ENCODE measurements at regions not wholly inside any gene's neighbourhood (a gene's known extent, or its start where the extent isn't known, plus 50 kb on each side); places are given as distances from the start of the nearest gene placed in this dataset.
"Not testable (repeated sequence)": the region's sequence is repeated elsewhere in the genome, so short reads cannot be mapped to it uniquely, and the experiment has no call there.

DNA sequence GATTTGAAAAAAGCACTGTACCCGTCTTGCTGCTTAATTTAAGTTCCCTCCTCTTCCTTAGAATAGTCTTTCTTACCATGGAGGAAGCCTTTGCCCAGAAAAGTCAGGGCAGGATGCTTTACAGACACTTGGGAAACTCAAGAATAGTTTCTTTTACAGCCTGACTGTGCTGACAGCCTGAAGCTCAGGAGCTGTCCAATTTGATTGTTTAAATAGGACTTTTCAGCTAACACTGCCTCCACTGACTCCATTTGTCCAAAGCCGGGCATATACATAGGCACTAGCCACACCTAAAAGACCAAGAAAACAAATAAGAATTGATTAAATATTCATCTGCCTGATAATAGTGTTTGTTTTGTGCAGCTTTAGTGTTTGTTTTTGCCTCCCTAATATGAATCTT, 110.9 kb upstream of the L3MBTL4 start:
- DNase-seq (ENCODE audit: low read depth, low spot score) = no peak

DNA sequence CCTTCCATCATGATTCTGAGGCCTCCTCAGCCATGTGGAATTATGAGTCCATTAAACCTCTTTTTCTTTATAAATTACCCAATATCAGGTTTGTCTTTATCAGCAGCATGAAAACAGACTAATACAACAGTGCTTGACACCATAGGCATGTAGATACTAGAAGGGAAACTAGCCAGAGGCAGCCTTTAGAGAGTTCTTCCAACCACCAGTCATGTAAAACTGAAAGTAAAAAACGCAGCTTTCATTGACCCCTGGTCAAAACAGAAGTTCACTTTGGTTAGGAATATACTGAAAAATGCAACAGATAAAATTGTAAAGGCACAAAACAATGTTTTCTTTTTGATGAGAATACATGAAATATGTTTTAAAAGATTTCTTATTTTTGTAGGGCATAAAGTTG, 122.8 kb upstream of the L3MBTL4 start:
- DNase-seq (ENCODE audit: low read depth, low spot score) = no peak

DNA sequence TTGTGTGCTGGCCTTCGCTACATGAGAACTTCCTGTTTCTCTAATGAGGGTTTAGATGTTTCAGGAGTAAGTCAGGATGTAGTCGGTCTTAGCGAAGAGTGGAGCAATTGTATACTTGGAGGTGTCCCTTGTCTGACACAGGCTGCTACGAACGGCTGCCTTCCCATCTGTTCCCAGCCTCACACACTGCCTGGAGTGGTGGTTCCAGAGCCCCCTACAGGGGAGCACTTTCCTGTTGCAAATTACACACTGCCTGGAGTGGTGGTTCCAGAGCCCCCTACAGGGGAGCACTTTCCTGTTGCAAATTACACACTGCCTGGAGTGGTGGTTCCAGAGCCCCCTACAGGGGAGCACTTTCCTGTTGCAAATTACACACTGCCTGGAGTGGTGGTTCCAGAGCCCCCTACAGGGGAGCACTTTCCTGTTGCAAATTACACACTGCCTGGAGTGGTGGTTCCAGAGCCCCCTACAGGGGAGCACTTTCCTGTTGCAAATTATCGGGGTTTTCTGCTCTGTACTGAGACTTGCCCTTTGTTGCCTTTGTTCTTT, 126.5 kb upstream of the L3MBTL4 start:
- DNase-seq (ENCODE audit: low read depth, low spot score) = not testable (repeated sequence)

DNA sequence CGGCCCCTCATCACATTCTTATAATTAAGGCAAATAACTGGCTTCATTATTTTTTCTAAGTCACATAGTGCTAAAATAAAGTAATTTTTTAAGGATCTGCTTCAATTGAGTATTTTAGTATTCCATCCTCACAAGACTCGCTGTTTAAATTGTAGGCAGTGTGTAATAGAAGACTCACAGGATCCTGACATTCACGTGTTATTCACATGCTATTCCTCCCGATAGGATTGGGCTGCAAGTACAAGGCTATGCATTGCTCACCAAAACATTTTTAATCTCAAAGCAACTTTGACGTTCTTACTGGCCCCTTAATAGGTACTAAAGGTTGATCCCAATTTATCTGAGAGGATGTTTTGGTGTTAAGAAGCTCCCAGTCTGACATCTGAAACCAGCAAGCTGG, 127.6 kb upstream of the L3MBTL4 start:
- DNase-seq (ENCODE audit: low read depth, low spot score) = no peak

DNA sequence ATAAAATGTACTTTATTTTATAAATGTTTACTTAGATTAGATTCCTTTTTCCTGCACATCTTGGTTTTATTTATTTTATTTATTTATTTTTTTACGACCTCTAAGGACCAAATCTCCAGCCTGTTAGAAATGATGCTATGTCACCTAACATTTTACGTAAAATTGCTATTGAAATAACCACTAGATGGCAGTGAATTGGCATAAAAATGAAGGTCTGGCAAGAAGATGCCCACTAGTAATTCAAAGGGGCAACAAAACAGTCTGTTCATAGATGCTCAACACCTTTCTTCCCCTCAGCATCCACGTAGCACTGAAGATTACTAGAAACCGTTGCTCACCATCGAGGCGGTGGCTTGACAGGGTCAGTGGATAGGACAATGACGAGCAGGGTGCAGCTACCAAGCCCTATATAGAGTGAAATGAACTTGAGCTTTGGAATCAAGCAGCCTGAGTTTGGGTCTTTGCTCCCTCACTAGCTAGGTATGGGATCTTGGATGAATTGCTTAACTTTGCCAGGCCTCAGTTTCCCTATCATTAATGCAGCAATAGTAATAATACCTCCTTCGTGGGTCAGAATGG, 128.7 kb upstream of the L3MBTL4 start:
- DNase-seq (ENCODE audit: low read depth, low spot score) = no peak

DNA sequence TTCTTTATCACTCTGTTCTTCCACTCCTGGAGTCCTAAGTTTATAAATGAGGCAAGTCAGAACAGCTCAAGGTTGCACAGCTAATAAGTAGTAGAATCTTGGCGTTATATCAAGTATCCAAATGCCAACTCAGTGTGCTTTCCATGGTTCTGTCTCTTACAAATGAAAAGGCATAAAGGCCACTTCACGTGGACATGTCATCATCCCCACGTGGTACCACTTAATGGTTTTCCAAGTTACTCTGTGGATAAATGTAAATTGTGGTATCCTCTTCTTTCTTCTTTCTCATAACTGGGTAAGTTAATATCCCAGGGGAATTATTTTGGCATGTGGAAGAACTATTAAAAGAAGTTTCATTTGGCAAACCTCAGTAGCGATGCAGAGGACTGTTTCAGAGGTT, 131.5 kb upstream of the L3MBTL4 start:
- no peak for DNase-seq (ENCODE audit: low read depth, low spot score)

DNA sequence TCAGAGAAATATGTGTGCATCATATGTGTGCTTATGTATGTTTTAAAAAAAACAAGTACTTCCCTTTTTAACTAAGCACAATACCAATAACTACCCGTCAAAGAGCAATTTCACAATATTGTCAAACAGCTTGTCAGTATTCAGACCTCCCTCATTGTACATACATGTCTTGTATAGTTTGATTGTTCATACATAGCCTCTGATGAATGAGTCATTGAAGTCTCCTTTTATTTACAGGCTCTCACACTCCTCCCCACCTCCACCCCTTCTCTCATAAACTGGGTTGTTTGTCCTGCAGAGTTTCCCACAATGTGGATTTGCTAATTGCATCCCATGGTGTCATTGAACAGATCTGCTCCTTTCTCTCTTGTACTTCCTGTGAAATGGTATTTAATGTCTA, 132.8 kb upstream of the L3MBTL4 start:
- no peak for DNase-seq (ENCODE audit: low read depth, low spot score)

DNA sequence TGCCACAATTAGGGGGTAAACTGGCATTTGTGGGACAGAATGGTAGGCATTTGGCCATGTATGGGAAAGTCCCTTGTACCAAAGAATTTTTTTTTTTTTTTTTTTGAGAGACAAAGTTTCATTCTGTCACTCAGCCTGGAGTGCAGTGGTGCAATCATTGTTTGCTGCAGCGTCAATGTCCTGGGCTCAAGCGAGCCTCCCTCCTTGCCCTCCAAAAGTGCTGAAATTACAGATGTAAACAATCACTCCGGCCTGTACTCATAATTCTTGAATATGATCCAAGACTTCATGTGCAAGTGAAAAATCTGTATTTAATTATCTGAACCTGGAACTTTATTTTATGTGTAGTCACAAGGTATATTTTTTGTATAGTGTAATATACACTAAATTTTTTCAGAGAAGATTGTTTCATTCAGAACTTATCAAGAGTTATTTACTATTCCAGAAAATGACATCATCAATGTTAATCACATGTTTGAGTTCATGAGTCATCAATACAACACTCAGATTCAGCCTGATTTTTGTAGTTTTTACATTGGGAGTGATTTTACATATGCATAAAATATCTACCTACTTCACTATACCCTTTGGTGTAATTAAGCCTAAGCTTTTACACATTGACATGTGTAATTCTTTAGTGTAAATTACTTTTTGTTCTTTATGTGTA, 138.7 kb upstream of the L3MBTL4 start:
- no peak for DNase-seq (ENCODE audit: low read depth, low spot score)

DNA sequence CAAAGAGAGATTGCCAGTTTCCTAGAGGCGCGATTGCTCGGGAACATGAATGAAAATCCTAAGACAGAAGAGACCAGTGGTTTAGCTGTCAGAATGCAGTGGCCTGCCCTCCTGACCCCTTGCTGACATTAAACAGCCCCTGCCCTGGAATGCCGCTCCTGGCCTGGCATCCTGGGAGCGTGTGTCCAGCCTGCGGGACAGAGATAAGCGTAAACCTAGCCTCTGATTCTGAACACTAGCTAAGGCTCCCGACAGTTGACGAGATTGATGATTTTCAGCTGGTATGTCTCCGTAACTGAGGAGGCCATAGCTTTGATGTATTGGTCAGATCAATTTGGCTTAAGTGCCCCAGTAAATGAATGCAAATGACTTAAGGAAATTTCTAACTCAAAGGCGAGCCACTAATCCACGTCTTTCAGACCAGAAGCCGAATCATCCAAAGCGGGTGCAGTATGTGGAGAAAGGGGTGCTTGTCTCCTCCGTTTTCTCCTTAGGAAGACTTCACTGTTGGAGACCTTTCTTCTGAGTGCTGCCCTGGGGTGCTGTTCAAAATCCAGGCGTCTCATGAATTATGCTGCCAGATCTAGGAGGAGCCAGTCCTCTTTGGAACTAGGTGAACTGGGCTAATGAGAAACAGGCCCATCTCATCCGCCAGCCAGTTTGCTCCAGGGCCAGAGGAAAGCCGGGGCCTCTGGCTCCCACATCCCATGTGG, 142.5 kb upstream of the L3MBTL4 start:
- DNase-seq (ENCODE audit: low read depth, low spot score) = no peak

DNA sequence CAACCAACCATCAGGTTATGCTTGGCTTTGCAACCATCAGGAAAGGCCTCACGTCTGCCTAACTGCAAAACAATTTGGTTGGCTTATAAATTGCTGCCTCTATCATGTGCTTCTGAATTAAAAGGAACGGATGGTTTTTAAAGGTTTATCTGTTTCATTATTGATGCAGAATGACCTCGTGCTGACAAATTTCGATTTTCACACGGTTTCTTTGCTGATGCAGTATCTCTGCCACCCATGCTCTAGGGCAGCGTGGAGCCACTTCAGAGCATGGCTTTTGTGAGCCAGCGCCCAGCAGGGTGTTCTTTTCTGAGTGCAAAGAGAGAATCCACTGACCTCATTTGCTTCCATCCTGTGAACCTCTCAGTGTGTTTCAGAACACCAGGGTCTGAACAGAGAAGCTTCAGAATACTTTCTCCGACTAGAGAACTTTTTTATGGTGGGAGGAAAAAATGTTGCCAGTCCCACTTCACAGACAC, 143.1 kb upstream of the L3MBTL4 start:
- DNase-seq (ENCODE audit: low read depth, low spot score) = peak; percentile 24

DNA sequence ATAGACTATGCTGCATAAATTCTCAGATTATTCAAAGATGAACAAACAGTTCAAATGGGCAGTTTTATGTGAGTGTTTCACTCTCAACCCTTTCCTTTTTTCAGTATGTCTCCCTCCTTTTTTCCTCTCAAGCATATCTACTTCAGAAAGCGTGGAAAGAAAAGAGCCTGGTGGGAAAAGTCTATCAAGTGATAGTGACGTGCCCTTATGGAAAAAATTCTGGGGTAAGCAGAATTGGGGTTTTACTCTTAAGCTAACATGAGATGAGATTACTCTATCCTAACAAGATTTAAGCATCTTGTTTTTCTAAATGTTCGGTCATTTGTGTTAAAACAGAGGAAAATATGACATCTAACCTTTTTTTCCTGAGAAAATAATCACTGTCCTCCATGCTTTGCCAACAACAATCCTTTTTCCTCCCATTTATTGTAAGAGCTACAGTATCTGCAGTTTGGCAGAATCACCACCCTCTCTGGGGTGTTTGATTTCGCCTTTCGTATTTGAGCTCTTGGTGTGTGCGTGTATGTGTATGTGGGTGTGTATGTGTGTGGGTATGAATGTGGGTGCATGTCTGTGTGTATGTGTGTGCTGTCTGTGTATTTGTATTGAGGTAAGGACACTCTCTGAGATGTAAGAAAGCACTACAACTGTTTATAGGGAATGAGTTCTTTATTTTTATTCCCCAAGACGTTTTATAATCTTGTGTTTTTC, 143.9 kb upstream of the L3MBTL4 start:
- no peak for DNase-seq (ENCODE audit: low read depth, low spot score)

DNA sequence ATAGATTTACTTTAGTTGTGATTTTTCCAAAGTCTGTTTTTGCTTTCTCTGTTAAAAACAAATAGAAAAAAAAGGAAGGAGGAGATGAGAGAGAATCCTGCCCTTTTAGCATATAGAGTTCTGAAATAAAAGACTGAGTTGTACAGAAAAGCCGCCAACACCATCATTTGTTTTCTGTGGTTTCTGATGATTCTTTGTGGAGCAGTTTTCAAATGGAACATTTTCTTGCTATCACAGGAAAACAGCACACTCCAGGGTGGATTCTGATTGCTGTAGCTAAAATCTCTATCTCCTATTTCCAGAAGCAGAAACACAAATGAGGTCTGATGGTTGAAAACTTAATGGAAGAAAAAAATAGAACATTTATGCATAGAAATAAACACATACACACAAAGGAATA, 144.6 kb upstream of the L3MBTL4 start:
- DNase-seq (ENCODE audit: low read depth, low spot score) = no peak

DNA sequence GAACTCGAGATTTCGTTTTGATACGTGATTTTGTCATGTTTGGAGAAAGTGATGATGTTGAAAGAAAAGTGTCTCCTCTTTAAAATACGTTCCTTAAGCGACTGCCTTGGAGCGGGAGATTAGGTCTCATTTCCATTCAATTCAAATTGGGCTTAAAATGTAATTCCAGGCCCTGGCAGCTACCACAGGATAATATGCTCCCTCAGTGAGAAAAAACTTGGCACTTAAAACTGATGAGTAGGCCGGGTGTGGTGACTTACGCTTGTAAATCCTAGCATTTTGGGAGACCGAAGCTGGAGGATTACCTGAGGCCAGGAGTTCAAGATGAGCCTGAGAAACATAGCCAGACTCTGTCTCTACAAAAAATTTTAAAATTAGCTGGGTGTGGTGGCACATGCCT, 146.3 kb upstream of the L3MBTL4 start:
- DNase-seq (ENCODE audit: low read depth, low spot score) = no peak

DNA sequence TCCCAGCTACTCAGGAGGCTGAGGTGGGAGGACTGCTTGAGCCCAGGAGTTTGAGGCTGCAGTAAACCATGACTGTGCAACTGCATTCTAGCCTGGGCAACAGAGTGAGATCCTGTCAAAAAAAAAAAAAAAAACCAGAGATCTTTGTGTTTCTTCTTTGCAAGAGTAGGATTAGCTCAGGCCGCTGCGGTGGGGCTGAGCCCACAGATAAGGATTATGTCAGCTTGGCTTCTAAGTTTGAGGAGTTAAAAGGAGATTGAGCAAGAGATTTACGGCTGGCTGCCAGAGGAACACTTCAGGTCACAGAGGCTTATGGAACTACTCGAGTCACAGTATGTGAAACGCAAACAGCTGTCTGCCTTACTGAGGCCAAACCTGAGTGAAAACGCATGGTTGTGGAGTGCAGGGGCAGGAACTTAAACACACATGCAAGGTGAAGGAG, 146.7 kb upstream of the L3MBTL4 start:
- no peak for DNase-seq (ENCODE audit: low read depth, low spot score)

DNA sequence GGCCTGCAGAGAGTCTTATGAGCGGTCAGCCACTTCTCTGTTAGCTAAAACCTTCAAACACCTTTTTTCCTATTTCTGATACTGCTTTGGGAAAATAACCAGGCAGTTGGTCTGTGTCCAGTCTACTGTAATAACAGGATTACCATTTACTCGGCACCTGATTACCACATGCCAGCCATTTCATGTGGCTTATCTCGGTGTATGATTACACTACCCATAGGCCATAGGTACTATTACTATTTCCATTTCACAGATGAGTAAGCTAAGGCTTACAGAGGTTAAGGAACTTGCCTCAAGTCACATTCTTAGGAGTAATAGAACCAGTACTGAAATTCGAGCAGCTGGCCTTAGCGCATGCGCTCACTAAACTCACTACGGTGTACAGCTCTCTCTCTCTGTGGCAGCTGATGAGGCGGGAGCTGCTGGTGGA, 147.2 kb upstream of the L3MBTL4 start:
- DNase-seq (ENCODE audit: low read depth, low spot score) = no peak

DNA sequence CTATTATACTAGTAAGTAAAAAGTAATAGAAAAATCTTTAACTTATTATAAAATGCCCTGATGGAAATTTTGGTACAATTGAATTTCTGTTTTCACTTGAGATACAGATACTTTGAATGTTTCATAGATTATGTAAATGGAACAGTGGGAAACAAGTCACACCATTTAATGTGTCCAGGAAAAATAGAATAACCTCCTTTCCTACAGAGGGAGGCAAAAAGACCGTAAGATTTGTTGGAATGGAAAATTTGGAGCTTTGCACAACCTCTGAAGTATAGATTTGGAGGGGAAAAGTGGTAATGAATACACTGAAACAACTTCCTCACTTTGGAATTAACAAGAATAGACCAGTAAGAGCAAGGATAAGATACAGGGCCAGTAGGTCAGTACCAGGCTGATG, 149.2 kb upstream of the L3MBTL4 start:
- DNase-seq (ENCODE audit: low read depth, low spot score) = no peak

DNA sequence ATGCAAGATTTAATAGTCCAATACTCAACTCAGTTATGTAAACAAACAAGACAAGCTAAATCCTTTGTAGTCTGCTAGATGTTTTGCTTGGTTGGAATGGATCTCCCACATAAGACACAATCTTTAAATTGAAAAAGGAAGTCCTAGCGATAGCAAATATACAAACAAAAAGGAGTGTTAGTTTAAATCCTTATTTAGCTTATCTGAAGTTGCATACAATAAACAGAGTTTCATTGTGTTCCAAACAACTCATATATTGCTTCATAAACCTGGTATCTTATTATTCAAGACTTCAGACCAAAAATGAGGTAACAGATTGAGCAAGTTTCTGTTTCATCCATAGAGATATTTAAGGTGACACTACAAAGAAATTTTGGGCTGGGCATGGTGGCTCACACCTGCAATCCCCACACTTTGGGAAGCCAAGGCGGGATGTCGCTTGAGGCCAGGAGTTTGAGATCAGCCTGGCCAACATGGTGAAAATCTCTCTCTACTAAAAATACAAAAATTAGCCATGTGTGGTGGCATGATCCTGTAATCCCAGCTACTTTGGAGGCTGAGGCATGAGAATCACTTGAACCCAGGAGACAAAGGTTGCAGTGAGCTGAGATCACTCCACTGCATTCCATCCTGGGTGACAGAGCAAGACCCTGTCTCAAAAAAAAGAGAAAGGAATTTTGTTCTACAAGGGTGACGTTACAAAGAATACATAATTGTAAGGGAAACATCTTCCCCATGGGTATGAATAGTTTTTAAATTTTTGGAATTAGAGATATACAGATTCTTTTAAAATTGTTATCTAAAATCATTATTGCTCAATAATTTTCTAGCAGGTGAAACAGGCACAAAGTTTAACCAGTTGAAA, 150.5 kb upstream of the L3MBTL4 start:
- no peak for DNase-seq (ENCODE audit: low read depth, low spot score)

DNA sequence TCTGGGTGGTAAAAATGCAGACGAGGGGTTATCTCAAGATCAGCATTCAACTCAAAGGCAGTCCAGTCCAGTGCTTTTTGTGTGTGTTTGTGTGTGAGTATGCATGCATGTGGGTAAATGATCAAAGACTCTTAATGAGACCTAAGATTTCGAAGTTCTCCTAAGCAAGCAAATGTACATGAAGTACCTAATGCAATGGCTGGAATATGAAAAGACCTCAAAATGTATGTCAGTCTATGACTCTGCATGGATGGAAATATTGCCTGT, 151.0 kb upstream of the L3MBTL4 start:
- DNase-seq (ENCODE audit: low read depth, low spot score) = no peak

DNA sequence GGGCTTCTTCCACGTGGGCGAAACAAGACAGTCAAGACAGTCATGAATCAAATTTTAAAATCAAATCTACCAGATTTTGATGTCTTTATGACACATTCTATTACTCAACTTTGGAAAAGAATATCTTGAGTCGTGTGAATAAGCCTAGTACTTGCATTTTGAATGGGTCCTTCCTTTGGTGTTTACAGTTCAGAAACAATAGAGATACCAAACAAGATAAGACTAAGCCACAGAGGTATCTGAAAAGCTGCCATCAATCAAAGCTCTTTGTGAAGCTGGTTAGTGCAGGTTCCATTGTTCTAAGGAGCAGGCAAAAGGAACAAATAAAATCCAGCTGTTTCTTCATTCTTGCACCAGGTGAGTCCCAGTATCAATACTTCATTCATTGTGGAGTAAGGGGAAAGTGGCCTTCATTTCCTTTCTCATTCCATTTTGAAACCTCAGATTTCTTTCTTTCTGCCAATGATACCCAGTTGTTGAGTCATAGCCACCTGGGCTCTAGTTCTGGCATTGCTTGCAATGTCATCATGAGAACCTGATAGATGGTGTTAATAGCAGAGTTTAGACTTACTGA, 151.7 kb upstream of the L3MBTL4 start:
- no peak for DNase-seq (ENCODE audit: low read depth, low spot score)

DNA sequence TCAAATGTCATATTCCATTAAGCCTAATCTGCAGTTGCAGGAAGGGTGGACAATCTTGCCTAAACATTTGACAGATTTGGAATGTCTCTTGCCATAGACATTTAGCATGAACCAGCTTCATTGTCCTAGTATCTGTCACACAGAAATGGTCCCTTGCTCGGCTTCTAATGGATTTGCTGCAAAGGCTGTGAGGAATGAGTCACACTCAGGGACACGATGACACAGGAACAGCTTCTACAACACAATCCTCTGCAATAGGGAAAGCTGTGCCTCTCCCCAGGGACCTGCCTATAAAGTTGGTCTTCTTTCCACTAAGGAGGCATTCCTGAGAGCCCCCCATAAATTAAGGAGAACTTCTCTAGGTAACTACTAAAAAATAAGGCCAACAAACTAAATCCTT, 155.1 kb upstream of the L3MBTL4 start:
- DNase-seq (ENCODE audit: low read depth, low spot score) = no peak

Measured in brain pericyte (primary cell).